HepG2 (cell line): ENCODE measurements at regions not wholly inside any gene's neighbourhood (a gene's known extent, or its start where the extent isn't known, plus 50 kb on each side); places are given as distances from the start of the nearest gene placed in this dataset.

Experiments used
- ATAC-seq: fragments of 200-7000 bp; cut with Tn5 transposase; 3 replicates; pipeline ENCODE4 v1.9.1; 2020; ENCODE audit warnings: mild to moderate bottlenecking, moderate library complexity
- BruUV-seq: library from RNA; stranded (reverse); fragments of 400-500 nt; replicated peaks from 2 replicates; lab custom pipeline; 2021; lab: Mats Ljungman, UMichigan
- CTCF ChIA-PET: fragments of 300-600 bp; formaldehyde crosslinking; extraction: SDS; loops from one replicate; lab custom pipeline; 2021; ENCODE audit warnings: low total read pairs, inconsistent platforms, low intra/inter-chr PET ratio; lab: Yijun Ruan, JAX
- POLR2A ChIA-PET: fragments of 350-600 bp; sonication (Branson Sonifier 250); formaldehyde crosslinking; loops from one replicate; lab custom pipeline; 2020; ENCODE audit warnings: antibody characterized with exemption, inconsistent platforms; lab: Yijun Ruan, JAX
- DNase-seq: peaks from one replicate; pipeline ENCODE4 v3.0.0-alpha.2; 2015; ENCODE audit warnings: low spot score
- FAIRE-seq: peaks from 3 replicates; lab custom pipeline; 2011; peaks lifted over from hg19 to GRCh38; lab: Jason Lieb, UNC
- H2AFZ ChIP-seq: one replicate; pipeline ENCODE4 v1.6.1; 2011; ENCODE audit warnings: low read length, inconsistent platforms
- H3K27ac ChIP-seq: fragments of 300-600 bp; 3 replicates; pipeline ENCODE4 v1.8.0; 2011; ENCODE audit warnings: mixed run types, mild to moderate bottlenecking, mixed read lengths, low read length, inconsistent platforms; ENCODE audit not compliant: insufficient read depth; ENCODE audit errors: extremely low read length
- H3K27me3 ChIP-seq, 2 experiments: fragments of 200-600 bp in 1 of 2; 2 replicates in 1 of 2; 3 replicates in 1 of 2; pipeline versions ENCODE4 v1.6.0 to v1.8.0; 2011; ENCODE audit warnings: low read length in 2 of 2, mild to moderate bottlenecking in 2 of 2, moderate library complexity in 2 of 2, inconsistent platforms in 1 of 2; ENCODE audit not compliant: insufficient read depth in 2 of 2, control insufficient read depth in 1 of 2
- H3K36me3 ChIP-seq, 2 experiments: fragments of 200-600 bp in 1 of 2; replicated peaks in 1 of 2; 2 replicates in 1 of 2; 3 replicates in 1 of 2; pipeline versions ENCODE4 v1.5.1 to v1.8.0; 2011; ENCODE audit warnings: low read length in 2 of 2, inconsistent platforms in 1 of 2; ENCODE audit not compliant: insufficient read depth in 2 of 2, control insufficient read depth in 1 of 2
- H3K4me1 ChIP-seq: 2 replicates; pipeline ENCODE4 v1.5.1; 2012; ENCODE audit warnings: low read length, inconsistent platforms; ENCODE audit not compliant: insufficient read depth
- H3K4me2 ChIP-seq: 2 replicates; pipeline ENCODE4 v1.6.0; 2011; ENCODE audit warnings: low read depth, low read length, inconsistent platforms
- H3K4me3 ChIP-seq, 3 experiments: fragments of 200-600 bp in 1 of 3; sonication (generic), shearing (Covaris generic) in 1 of 3; replicated peaks in 1 of 3; 2 replicates each; pipeline ENCODE4 v1.5.1; 2011 to 2016; ENCODE audit warnings: low read length in 3 of 3, inconsistent platforms in 2 of 3, low read depth in 2 of 3, mild to moderate bottlenecking in 2 of 3, control low read depth in 1 of 3, mixed read lengths in 1 of 3; ENCODE audit not compliant: insufficient read depth in 1 of 3
- H3K79me2 ChIP-seq: one replicate; pipeline ENCODE4 v1.6.1; 2011; ENCODE audit warnings: low read length, inconsistent platforms; ENCODE audit not compliant: insufficient read depth
- H3K9ac ChIP-seq: 2 replicates; pipeline ENCODE4 v1.6.0; 2011; ENCODE audit warnings: mild to moderate bottlenecking, low read depth, low read length, inconsistent platforms; ENCODE audit not compliant: insufficient read depth
- H3K9me3 ChIP-seq: 2 replicates; pipeline ENCODE4 v1.5.1; 2012; ENCODE audit warnings: mild to moderate bottlenecking, low read length
- H4K20me1 ChIP-seq: 2 replicates; pipeline ENCODE4 v1.6.0; 2011; ENCODE audit warnings: inconsistent platforms, mild to moderate bottlenecking, low read length, moderate library complexity; ENCODE audit not compliant: insufficient read depth
- JUND ChIP-seq: sonication (generic); formaldehyde crosslinking; IDR thresholded peaks from 2 replicates; pipeline ENCODE4 v1.8.0; 2022; ENCODE audit warnings: mild to moderate bottlenecking, missing genetic modification reagents
- PAWR ChIP-seq: sonication (generic); formaldehyde crosslinking; IDR thresholded peaks from 2 replicates; pipeline ENCODE4 v1.4.0; 2020; ENCODE audit warnings: missing genetic modification reagents, mild to moderate bottlenecking, borderline replicate concordance
- SMARCC2 ChIP-seq: fragments of 450-650 bp; IDR thresholded peaks from 2 replicates; pipeline ENCODE4 v1.6.1; 2017; ENCODE audit warnings: antibody characterized with exemption, mild to moderate bottlenecking
- TAF15 ChIP-seq: fragments of 200-400 bp; formaldehyde crosslinking; IDR thresholded peaks from one replicate; pipeline ENCODE4 v1.6.1; 2018; ENCODE audit warnings: mild to moderate bottlenecking, low read depth, low read length; ENCODE audit not compliant: poor library complexity, severe bottlenecking
- TCF7 ChIP-seq: sonication (generic); IDR thresholded peaks from 2 replicates; pipeline ENCODE4 v1.6.1; 2016; ENCODE audit warnings: antibody characterized with exemption, low read depth
- TGIF2 ChIP-seq: IDR thresholded peaks from 2 replicates; pipeline ENCODE4 v1.6.1; 2016; ENCODE audit warnings: control low read depth, missing compliant biosample characterization
- ZNF224 ChIP-seq: sonication (generic); formaldehyde crosslinking; IDR thresholded peaks from 2 replicates; pipeline ENCODE4 v1.5.0; 2020; ENCODE audit warnings: mild to moderate bottlenecking, missing genetic modification reagents
- ZNF253 ChIP-seq: sonication (generic); formaldehyde crosslinking; IDR thresholded peaks from 2 replicates; pipeline ENCODE4 v1.8.0; 2022; ENCODE audit warnings: mild to moderate bottlenecking, missing genetic modification reagents, borderline replicate concordance
- ZNF451 ChIP-seq: sonication (generic); formaldehyde crosslinking; IDR thresholded peaks from 2 replicates; pipeline ENCODE4 v1.5.0; 2020; ENCODE audit warnings: mild to moderate bottlenecking, missing genetic modification reagents
- WGBS: methylation state at CpG from one replicate; pipeline ENCODE4 v1.1.6; 2017; ENCODE audit warnings: low lambda C conversion rate; 5-methylcytosine and 5-hydroxymethylcytosine counted together
- in situ Hi-C: cut with HindIII; loops from 2 replicates; pipeline ENCODE4 v1.10.0; 2017; ENCODE audit warnings: low pct_unique_long_range_greater_than_20kb; ENCODE audit not compliant: extremely low pct_ligation_motif_present
- intact Hi-C: fragments of 100-400 bp; cut with micrococcal nuclease; formaldehyde crosslinking; loops from one replicate; pipeline ENCODE4 v1.10.0; 2022; ENCODE audit not compliant: unreplicated experiment
- TF ChIP-seq, protein P1 (sequence below): IDR thresholded peaks from 2 replicates; pipeline ENCODE4 v1.6.1; 2018; ENCODE audit warnings: missing genetic modification reagents
- TF ChIP-seq, protein P2 (sequence below): IDR thresholded peaks from 2 replicates; pipeline ENCODE4 v1.6.1; 2016

DNA sequence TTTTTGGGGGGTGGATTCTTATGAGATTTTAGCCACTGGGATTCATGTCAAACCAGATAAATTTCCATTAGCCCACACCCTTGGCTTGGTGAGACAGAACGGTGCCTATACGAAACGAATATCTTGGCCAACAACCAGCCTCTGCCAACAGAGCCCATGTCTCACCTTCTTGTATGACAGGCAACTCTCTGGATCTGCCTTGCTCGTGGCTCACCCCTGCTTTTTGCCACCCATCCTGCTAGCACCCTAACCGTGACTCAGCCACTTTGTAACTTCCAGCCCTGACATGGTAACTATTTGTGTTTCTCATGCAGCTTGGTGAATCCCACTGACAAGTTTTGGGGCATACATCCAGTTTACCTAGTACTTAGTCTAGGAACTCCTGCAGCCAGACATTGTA, 457.0 kb downstream of the SPATA31D1 start (continued):
- TF ChIP-seq ZNF451 (CRISPR knock-in tag), result no peak
- TF ChIP-seq JUND (CRISPR knock-in tag), result no peak
- TF ChIP-seq, protein P1, sequence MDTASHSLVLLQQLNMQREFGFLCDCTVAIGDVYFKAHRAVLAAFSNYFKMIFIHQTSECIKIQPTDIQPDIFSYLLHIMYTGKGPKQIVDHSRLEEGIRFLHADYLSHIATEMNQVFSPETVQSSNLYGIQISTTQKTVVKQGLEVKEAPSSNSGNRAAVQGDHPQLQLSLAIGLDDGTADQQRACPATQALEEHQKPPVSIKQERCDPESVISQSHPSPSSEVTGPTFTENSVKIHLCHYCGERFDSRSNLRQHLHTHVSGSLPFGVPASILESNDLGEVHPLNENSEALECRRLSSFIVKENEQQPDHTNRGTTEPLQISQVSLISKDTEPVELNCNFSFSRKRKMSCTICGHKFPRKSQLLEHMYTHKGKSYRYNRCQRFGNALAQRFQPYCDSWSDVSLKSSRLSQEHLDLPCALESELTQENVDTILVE (CRISPR knock-in tag), result no peak
- no peak for TF ChIP-seq SMARCC2
- no peak for TF ChIP-seq PAWR (CRISPR knock-in tag)
- TF ChIP-seq TGIF2, result no peak

DNA sequence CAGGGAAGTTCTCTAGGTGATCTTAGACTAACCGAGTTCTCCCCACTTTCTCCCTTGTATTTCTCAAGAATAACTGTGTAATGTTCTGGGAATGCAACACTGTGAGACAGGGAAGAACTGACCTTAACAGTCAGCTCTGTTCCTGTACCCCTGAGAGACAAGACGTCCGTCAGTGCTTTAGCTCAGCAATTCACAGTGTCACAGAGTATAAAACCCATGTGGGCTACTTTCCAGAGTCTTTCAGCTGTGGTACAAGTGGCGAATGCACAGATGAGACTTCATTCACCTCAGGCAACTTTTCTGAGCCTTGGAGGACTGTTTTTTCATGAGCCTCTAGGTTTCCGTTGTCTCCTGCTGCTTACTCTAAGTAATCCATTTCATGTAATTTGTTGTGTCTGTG, 458.8 kb downstream of the SPATA31D1 start:
- Histone ChIP-seq H3K4me2 (no peak overlapping the region), H2AFZ (no peak overlapping the region), H3K36me3 (no peaks in the 10 kb centered on the region), H3K9me3 (peaks cover 56% of the 10 kb centered on the region), H3K27ac (no peak overlapping the region), H3K4me1 (no peaks in the 10 kb centered on the region), H3K27me3 (no peaks in the 10 kb centered on the region), H4K20me1 (no peaks in the 10 kb centered on the region), H3K9ac (no peak overlapping the region), H3K79me2 (no peaks in the 10 kb centered on the region), H3K4me3 (no peak overlapping the region)
- ATAC-seq (no peak), FAIRE-seq (no peak), DNase-seq (no peak)
- CTCF ChIA-PET, result no interaction called here
- POLR2A ChIA-PET, result no interaction called here
- intact Hi-C loops (no loop called here), in situ Hi-C loops (no loop called here)
- TF ChIP-seq TCF7, result no peak
- TF ChIP-seq ZNF253 (CRISPR knock-in tag), result no peak
- TF ChIP-seq TAF15, result no peak
- TF ChIP-seq, protein P2, sequence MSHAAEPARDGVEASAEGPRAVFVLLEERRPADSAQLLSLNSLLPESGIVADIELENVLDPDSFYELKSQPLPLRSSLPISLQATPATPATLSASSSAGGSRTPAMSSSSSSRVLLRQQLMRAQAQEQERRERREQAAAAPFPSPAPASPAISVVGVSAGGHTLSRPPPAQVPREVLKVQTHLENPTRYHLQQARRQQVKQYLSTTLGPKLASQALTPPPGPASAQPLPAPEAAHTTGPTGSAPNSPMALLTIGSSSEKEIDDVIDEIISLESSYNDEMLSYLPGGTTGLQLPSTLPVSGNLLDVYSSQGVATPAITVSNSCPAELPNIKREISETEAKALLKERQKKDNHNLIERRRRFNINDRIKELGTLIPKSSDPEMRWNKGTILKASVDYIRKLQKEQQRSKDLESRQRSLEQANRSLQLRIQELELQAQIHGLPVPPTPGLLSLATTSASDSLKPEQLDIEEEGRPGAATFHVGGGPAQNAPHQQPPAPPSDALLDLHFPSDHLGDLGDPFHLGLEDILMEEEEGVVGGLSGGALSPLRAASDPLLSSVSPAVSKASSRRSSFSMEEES, result no peak
- TF ChIP-seq ZNF224 (CRISPR knock-in tag), result peak; percentile 75
- BruUV-seq, result no TSS peak
- WGBS, result 25% methylated on average over 5 of the region's 5 CpGs
